ENCODE measurements at regions not wholly inside any gene's neighbourhood (a gene's known extent, or its start where the extent isn't known, plus 50 kb on each side); places are given as distances from the start of the nearest gene placed in this dataset.

- no peak overlapping the region for H3K4me3 ChIP-seq (ENCODE audit: low read depth, poor library complexity, severe bottlenecking)
- intact Hi-C loops (cut with DNase I; ENCODE audit: low total_unique reads) = no loop called here
- no peak for TF ChIP-seq CTCF (IDR thresholded peaks at IDR 0.05)
- TF ChIP-seq POLR2A (IDR thresholded peaks at IDR 0.05) = no peak
- DNase-seq (ENCODE audit: low spot score in 2 of 2) = no peak
- 84 to 91% methylated on average over 5 of the region's 5 CpGs for WGBS, 2 donors
Observed at GRCh38 chr3:13972679-13973379, 93.0 kb upstream of the WNT7A start.

GRCh38 chr3:13966302-13966701 lies 86.4 kb upstream of the WNT7A start:
- 27 to 32% methylated on average over 3 of the region's 3 CpGs for WGBS, 2 donors
- no peak for TF ChIP-seq CTCF (IDR thresholded peaks at IDR 0.05)
- TF ChIP-seq POLR2A (IDR thresholded peaks at IDR 0.05) = no peak
- DNase-seq (ENCODE audit: low spot score in 2 of 2) = no peak
- no peak overlapping the region for H3K4me3 ChIP-seq (ENCODE audit: low read depth, poor library complexity, severe bottlenecking)
- intact Hi-C loops (cut with DNase I; ENCODE audit: low total_unique reads) = no loop called here

- WGBS, 2 donors = 94 to 95% methylated on average over 4 of the region's 4 CpGs
- no peak overlapping the region for H3K4me3 ChIP-seq (ENCODE audit: low read depth, poor library complexity, severe bottlenecking)
- no peak for TF ChIP-seq POLR2A (IDR thresholded peaks at IDR 0.05)
- no peak for TF ChIP-seq CTCF (IDR thresholded peaks at IDR 0.05)
- DNase-seq (ENCODE audit: low spot score in 2 of 2) = no peak
- intact Hi-C loops (cut with DNase I; ENCODE audit: low total_unique reads) = no loop called here
Observed at GRCh38 chr3:13963137-13963886, 83.4 kb upstream of the WNT7A start.

GRCh38 chr3:13954741-13955483 lies 75.0 kb upstream of the WNT7A start:
- no peak overlapping the region for H3K4me3 ChIP-seq (ENCODE audit: low read depth, poor library complexity, severe bottlenecking)
- DNase-seq (ENCODE audit: low spot score in 2 of 2) = no peak
- 76 to 82% methylated on average over 11 of the region's 11 CpGs for WGBS, 2 donors
- TF ChIP-seq CTCF (IDR thresholded peaks at IDR 0.05) (no peak), POLR2A (IDR thresholded peaks at IDR 0.05) (no peak)
- intact Hi-C loops (cut with DNase I; ENCODE audit: low total_unique reads) = no loop called here

GRCh38 chr3:13954266-13954665 lies 74.4 kb upstream of the WNT7A start:
- no peak for DNase-seq (ENCODE audit: low spot score in 2 of 2)
- no peak for TF ChIP-seq POLR2A (IDR thresholded peaks at IDR 0.05)
- no peak for TF ChIP-seq CTCF (IDR thresholded peaks at IDR 0.05)
- 45 to 62% methylated on average over 4 of the region's 4 CpGs for WGBS, 2 donors
- no peak overlapping the region for H3K4me3 ChIP-seq (ENCODE audit: low read depth, poor library complexity, severe bottlenecking)
- intact Hi-C loops (cut with DNase I; ENCODE audit: low total_unique reads) = no loop called here

Measured in lower leg skin (tissue), 4 donors.